Loucy (cell line): ENCODE measurements at regions not wholly inside any gene's neighbourhood (a gene's known extent, or its start where the extent isn't known, plus 50 kb on each side); places are given as distances from the start of the nearest gene placed in this dataset.

Experiments used
- H2AFZ ChIP-seq: fragments of 200-600 bp; sonication (generic); 2 replicates; pipeline ENCODE4 v1.6.0; 2016; ENCODE audit warnings: antibody characterized with exemption, mild to moderate bottlenecking, low read length, moderate library complexity
- H3F3A ChIP-seq: fragments of 200-600 bp; 2 replicates; pipeline ENCODE4 v1.6.0; 2016; ENCODE audit warnings: antibody characterized with exemption, low read depth, mild to moderate bottlenecking
- H3K27me3 ChIP-seq: fragments of 200-600 bp; sonication (generic); 2 replicates; pipeline ENCODE4 v1.6.1; 2014; ENCODE audit warnings: low read length, mild to moderate bottlenecking; ENCODE audit not compliant: insufficient read depth, poor library complexity, severe bottlenecking
- H3K36me3 ChIP-seq: fragments of 200-600 bp; sonication (generic); 2 replicates; pipeline ENCODE4 v1.6.1; 2016; ENCODE audit warnings: low read length; ENCODE audit not compliant: insufficient read depth
- H3K4me1 ChIP-seq: fragments of 200-600 bp; sonication (generic); 2 replicates; pipeline ENCODE4 v1.5.1; 2014; ENCODE audit warnings: low read length, mild to moderate bottlenecking; ENCODE audit not compliant: insufficient read depth, poor library complexity, severe bottlenecking
- H3K4me2 ChIP-seq: fragments of 200-600 bp; sonication (generic); 2 replicates; pipeline ENCODE4 v1.6.0; 2014; ENCODE audit warnings: antibody characterized with exemption, low read length, low read depth, mild to moderate bottlenecking; ENCODE audit not compliant: poor library complexity, severe bottlenecking
- H3K4me3 ChIP-seq: fragments of 200-600 bp; sonication (generic); 2 replicates; pipeline ENCODE4 v1.5.1; 2014; ENCODE audit warnings: low read length, mild to moderate bottlenecking, mixed read lengths; ENCODE audit not compliant: poor library complexity, severe bottlenecking
- H3K79me2 ChIP-seq: fragments of 200-600 bp; sonication (generic); 2 replicates; pipeline ENCODE4 v1.6.1; 2014; ENCODE audit warnings: low read length; ENCODE audit not compliant: insufficient read depth
- H3K9ac ChIP-seq: fragments of 200-600 bp; sonication (generic); 2 replicates; pipeline ENCODE4 v1.6.0; 2014; ENCODE audit warnings: mild to moderate bottlenecking, low read depth, low read length, moderate library complexity; ENCODE audit not compliant: poor library complexity, severe bottlenecking
- H3K9me2 ChIP-seq: fragments of 200-600 bp; sonication (generic); replicated peaks from 2 replicates; pipeline ENCODE4 v1.6.1; 2016; ENCODE audit warnings: low read depth, low read length, mixed read lengths
- H3K9me3 ChIP-seq: fragments of 200-600 bp; sonication (generic); 2 replicates; pipeline ENCODE4 v1.6.1; 2014; ENCODE audit warnings: mild to moderate bottlenecking, antibody characterized with exemption, low read length, low read depth; ENCODE audit not compliant: insufficient read depth
- H4K20me1 ChIP-seq: fragments of 200-600 bp; sonication (generic); 2 replicates; pipeline ENCODE4 v1.6.0; 2014; ENCODE audit warnings: antibody characterized with exemption, low read length, mild to moderate bottlenecking; ENCODE audit not compliant: insufficient read depth, poor library complexity, severe bottlenecking
- EZH2phosphoT487 ChIP-seq: fragments of 200-600 bp; IDR thresholded peaks from 2 replicates; pipeline ENCODE4 v1.6.1; 2018; ENCODE audit warnings: antibody characterized with exemption, mild to moderate bottlenecking, moderate library complexity, borderline replicate concordance
- TF ChIP-seq, protein P1 (sequence below): fragments of 200-600 bp; sonication (generic); conservative IDR thresholded peaks from 2 replicates; pipeline ENCODE4 v1.5.1; 2014; ENCODE audit warnings: mild to moderate bottlenecking, antibody characterized with exemption, low read length

DNA sequence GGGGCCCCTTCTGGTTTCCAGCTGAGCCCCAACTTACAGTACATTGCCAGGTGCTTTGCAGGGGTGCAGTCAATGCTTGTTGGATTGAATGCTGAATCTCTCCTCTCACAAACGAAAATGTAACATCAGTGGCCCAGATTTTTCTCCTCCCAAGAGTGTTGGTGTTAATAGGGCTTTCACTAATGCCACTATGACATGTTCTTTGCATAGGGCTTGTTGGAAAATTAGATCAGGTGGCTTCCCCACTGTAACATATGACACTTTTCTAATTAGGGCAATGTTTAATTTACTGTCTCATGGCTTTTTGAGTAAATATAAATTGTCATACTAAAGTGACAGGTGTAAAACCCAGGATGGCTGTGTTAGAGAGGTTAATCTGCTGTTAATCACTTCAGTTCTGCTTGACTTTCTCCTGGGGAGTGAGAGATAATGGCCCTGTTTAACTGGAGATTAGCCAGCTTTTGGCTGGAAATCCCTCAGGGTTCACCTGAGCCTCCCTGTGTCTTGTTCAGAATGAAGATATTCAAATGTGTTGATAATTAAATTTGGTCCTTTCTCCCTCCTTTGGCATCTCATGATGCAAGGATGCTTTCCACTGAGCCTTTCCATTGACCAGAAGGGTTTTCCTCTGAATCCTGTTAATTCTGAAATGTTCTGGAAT lies 502.3 kb downstream of the RBFOX1 start:
- H3K4me2 ChIP-seq = no peak overlapping the region
- no peaks in the 10 kb centered on the region for H3K4me1 ChIP-seq
- no peaks in the 10 kb centered on the region for H3K9me3 ChIP-seq
- H3K27me3 ChIP-seq = no peaks in the 10 kb centered on the region
- no peaks in the 10 kb centered on the region for H3K36me3 ChIP-seq
- no peak for TF ChIP-seq EZH2phosphoT487
- TF ChIP-seq, protein P1, sequence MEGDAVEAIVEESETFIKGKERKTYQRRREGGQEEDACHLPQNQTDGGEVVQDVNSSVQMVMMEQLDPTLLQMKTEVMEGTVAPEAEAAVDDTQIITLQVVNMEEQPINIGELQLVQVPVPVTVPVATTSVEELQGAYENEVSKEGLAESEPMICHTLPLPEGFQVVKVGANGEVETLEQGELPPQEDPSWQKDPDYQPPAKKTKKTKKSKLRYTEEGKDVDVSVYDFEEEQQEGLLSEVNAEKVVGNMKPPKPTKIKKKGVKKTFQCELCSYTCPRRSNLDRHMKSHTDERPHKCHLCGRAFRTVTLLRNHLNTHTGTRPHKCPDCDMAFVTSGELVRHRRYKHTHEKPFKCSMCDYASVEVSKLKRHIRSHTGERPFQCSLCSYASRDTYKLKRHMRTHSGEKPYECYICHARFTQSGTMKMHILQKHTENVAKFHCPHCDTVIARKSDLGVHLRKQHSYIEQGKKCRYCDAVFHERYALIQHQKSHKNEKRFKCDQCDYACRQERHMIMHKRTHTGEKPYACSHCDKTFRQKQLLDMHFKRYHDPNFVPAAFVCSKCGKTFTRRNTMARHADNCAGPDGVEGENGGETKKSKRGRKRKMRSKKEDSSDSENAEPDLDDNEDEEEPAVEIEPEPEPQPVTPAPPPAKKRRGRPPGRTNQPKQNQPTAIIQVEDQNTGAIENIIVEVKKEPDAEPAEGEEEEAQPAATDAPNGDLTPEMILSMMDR = no peak
- no peak overlapping the region for H2AFZ ChIP-seq
- no peak overlapping the region for H3K9ac ChIP-seq
- H3K79me2 ChIP-seq = no peaks in the 10 kb centered on the region
- no peaks in the 10 kb centered on the region for H3F3A ChIP-seq
- no peaks in the 10 kb centered on the region for H4K20me1 ChIP-seq
- H3K4me3 ChIP-seq = no peak overlapping the region
- no peaks in the 10 kb centered on the region for H3K9me2 ChIP-seq

DNA sequence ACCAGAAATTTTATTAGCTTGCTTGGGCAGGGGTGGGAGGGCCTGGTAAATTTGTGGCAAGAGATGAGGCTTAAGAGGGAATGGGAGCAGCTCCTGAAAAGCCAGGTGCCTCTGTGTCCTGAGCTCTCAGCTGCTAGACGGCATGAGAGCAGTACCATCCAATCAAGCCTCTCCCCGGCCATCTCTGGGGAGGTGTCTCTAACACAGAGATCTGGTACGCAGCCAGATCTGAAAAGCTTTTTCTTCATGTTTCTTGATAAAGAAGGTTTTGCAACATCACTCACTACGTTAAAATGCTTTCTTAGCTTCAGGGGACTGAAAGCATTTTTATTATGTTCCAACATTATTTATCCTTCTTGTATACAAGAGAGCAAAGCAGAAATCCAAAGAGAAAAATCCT lies 488.2 kb downstream of the RBFOX1 start:
- no peak overlapping the region for H3K4me3 ChIP-seq
- no peak overlapping the region for H3K4me2 ChIP-seq
- no peaks in the 10 kb centered on the region for H3K36me3 ChIP-seq
- TF ChIP-seq EZH2phosphoT487 = no peak
- TF ChIP-seq, protein P1 = no peak
- H3K9me3 ChIP-seq = no peaks in the 10 kb centered on the region
- H3F3A ChIP-seq = no peaks in the 10 kb centered on the region
- no peaks in the 10 kb centered on the region for H4K20me1 ChIP-seq
- no peaks in the 10 kb centered on the region for H3K27me3 ChIP-seq
- no peak overlapping the region for H2AFZ ChIP-seq
- H3K9ac ChIP-seq = no peak overlapping the region
- H3K79me2 ChIP-seq = no peaks in the 10 kb centered on the region
- H3K9me2 ChIP-seq = no peaks in the 10 kb centered on the region
- H3K4me1 ChIP-seq = no peaks in the 10 kb centered on the region

DNA sequence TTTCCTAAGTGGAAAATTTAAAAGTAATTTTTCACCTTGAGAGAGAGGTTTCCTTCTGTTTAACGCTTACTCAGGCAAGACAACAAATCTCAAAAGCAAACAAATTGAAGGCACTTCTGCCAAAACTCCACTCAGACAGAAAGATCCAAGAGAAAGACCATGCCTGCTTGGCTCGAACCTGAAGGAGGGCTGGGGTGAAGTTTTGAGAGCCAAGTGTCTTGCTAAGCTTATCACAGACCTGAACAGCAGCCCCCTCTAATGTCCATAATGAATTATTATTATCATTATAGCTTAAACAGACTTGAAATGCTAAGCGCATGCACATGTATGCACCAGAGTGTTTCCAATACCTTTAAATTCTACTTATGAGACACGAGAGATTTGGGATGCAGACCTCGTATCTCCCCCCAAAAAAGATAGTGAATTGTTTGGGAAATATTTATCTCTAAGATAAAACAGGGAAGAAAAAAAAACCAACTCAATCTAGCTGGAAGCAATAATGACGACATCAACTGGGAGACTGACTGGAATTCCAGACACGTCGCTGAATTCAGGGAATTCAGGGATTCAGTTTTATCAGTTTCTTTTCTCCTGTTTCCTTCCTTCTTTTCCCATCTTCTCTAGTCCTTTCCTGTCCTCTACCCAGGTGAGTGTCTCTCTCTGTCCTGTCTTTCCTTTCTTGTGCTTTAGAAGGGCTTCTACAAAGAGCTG lies 473.2 kb downstream of the RBFOX1 start:
- Histone ChIP-seq H3K4me3 (no peak overlapping the region), H3K4me2 (no peak overlapping the region), H4K20me1 (no peaks in the 10 kb centered on the region), H3K36me3 (no peaks in the 10 kb centered on the region), H3K9ac (no peak overlapping the region), H3K4me1 (no peaks in the 10 kb centered on the region), H3F3A (no peaks in the 10 kb centered on the region), H2AFZ (no peak overlapping the region), H3K27me3 (no peaks in the 10 kb centered on the region), H3K79me2 (no peaks in the 10 kb centered on the region), H3K9me2 (no peaks in the 10 kb centered on the region), H3K9me3 (no peaks in the 10 kb centered on the region)
- TF ChIP-seq, protein P1 = no peak
- no peak for TF ChIP-seq EZH2phosphoT487
